Lower lobe of right lung (tissue), 2 donors: ENCODE measurements at regions not wholly inside any gene's neighbourhood (a gene's known extent, or its start where the extent isn't known, plus 50 kb on each side); places are given as distances from the start of the nearest gene placed in this dataset.
A peak's percentile ranks its signal among the peaks of the same experiment; 100 is the strongest.

Experiments
- ATAC-seq, 2 donors: fragments of 200-7000 bp; cut with Tn5 transposase; one replicate each; pipeline ENCODE4 v1.9.1; 2020 to 2022; ENCODE audit warnings: mild to moderate bottlenecking in 2 of 2, moderate library complexity in 2 of 2
- DNase-seq: peaks from one replicate; pipeline ENCODE4 v3.0.0-alpha.2; 2020
- H3K27ac ChIP-seq: fragments of 200-600 bp; one replicate; pipeline ENCODE4 v1.8.0; 2022
- H3K27me3 ChIP-seq: fragments of 200-600 bp; one replicate; pipeline ENCODE4 v1.8.0; 2022; ENCODE audit warnings: low read depth
- H3K36me3 ChIP-seq: fragments of 200-600 bp; one replicate; pipeline ENCODE4 v1.8.0; 2022; ENCODE audit warnings: mild to moderate bottlenecking
- H3K4me1 ChIP-seq: fragments of 200-600 bp; one replicate; pipeline ENCODE4 v1.8.0; 2022
- H3K4me3 ChIP-seq: fragments of 200-600 bp; one replicate; pipeline ENCODE4 v1.8.0; 2022; ENCODE audit warnings: mild to moderate bottlenecking
- H3K9me3 ChIP-seq: fragments of 200-600 bp; one replicate; pipeline ENCODE4 v1.8.0; 2022
- CTCF ChIP-seq: fragments of 200-600 bp; IDR thresholded peaks from one replicate; pipeline ENCODE4 v1.8.0; 2022; ENCODE audit warnings: antibody characterized with exemption, mild to moderate bottlenecking
- intact Hi-C: fragments of 100-400 bp; cut with DNase I; formaldehyde crosslinking; loops from one replicate; pipeline ENCODE4 v1.11.0; 2022
- donor health status: DM: no; HTN: yes; CAD: no; lungs with severe emphysema.

DNA sequence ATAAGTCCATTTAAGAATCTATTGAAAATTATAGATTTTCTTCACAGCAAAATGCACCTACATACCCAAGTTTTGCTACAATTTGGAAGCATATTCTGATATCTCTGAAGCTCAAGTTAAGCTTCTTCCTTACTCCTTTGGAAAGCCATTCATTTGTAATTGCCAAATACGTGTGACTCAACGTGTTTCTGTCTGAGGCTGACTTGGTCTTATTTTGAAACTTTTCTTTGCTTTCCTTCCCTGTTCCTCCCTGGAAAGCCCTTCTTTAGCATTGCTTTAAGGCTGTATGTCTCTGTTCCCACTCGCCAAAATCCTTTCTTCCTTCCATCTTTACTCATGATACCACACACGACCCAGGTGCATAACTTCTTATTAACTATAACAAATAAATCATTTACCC is 232.0 kb downstream of the ZBBX start:
- ATAC-seq (peak in 1 of 2 donors; percentile 18), DNase-seq (no peak)
- H3K9me3 ChIP-seq: no peaks in the 10 kb centered on the region
- H3K36me3 ChIP-seq: no peaks in the 10 kb centered on the region
- H3K27ac ChIP-seq: no peak overlapping the region
- TF ChIP-seq CTCF: no peak
- no peaks in the 10 kb centered on the region for H3K4me1 ChIP-seq
- intact Hi-C loops: no loop called here
- no peaks in the 10 kb centered on the region for H3K27me3 ChIP-seq
- H3K4me3 ChIP-seq: no peak overlapping the region

DNA sequence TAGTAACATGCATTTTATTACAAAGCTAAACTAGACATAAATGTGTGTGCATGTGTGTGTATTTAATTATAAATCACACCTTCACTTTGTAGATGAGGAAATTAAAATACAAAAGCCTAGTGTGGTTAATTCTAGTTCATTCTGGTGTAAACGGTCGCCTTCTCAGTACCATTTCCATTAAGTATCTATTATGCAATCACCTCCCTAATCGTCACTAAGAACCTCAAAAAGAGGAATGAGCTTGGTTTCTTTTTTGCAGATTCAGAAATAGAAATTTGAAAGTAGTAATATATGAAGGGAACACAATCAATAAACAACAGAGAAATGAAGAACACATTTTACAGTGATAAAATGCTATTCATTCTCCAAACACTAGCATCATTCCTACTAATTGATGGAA is 233.2 kb downstream of the ZBBX start:
- no peak overlapping the region for H3K4me3 ChIP-seq
- no peaks in the 10 kb centered on the region for H3K36me3 ChIP-seq
- ATAC-seq (no peak), DNase-seq (no peak)
- no peaks in the 10 kb centered on the region for H3K9me3 ChIP-seq
- H3K27me3 ChIP-seq: no peaks in the 10 kb centered on the region
- H3K4me1 ChIP-seq: no peaks in the 10 kb centered on the region
- H3K27ac ChIP-seq: no peak overlapping the region
- no peak for TF ChIP-seq CTCF
- intact Hi-C loops: no loop called here

GRCh38 chr3:167125612-167126407 is 254.3 kb downstream of the ZBBX start:
- no peak overlapping the region for H3K27ac ChIP-seq
- no peaks in the 10 kb centered on the region for H3K4me1 ChIP-seq
- DNase-seq: no peak
- no peak for TF ChIP-seq CTCF
- H3K4me3 ChIP-seq: no peak overlapping the region
- H3K9me3 ChIP-seq: no peaks in the 10 kb centered on the region
- no peaks in the 10 kb centered on the region for H3K27me3 ChIP-seq
- intact Hi-C loops: no loop called here
- H3K36me3 ChIP-seq: no peaks in the 10 kb centered on the region
- no peak for ATAC-seq

DNA sequence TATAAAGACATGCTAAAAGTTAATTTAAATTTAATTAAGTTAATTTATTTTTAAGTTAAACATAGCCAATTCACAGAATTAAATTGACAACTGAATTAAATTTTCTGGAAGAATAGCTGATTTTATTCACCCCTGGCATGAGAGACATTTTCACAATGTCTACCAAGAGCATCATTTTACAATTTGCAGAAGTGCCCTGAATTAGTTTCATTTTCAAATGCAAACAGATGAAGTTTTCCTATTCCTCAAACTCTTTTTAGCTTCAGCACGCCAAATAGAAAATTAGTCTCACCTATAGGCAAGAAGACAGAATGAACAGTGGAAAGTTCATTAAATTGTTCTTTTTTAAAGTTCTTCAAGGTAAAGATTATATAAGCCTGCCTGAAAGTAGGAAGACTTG is 259.3 kb downstream of the ZBBX start:
- Histone ChIP-seq H3K36me3 (no peaks in the 10 kb centered on the region), H3K4me3 (no peak overlapping the region), H3K4me1 (no peaks in the 10 kb centered on the region), H3K9me3 (no peaks in the 10 kb centered on the region), H3K27ac (no peak overlapping the region), H3K27me3 (no peaks in the 10 kb centered on the region)
- intact Hi-C loops: no loop called here
- no peak for TF ChIP-seq CTCF
- DNase-seq (no peak), ATAC-seq (no peak)

DNA sequence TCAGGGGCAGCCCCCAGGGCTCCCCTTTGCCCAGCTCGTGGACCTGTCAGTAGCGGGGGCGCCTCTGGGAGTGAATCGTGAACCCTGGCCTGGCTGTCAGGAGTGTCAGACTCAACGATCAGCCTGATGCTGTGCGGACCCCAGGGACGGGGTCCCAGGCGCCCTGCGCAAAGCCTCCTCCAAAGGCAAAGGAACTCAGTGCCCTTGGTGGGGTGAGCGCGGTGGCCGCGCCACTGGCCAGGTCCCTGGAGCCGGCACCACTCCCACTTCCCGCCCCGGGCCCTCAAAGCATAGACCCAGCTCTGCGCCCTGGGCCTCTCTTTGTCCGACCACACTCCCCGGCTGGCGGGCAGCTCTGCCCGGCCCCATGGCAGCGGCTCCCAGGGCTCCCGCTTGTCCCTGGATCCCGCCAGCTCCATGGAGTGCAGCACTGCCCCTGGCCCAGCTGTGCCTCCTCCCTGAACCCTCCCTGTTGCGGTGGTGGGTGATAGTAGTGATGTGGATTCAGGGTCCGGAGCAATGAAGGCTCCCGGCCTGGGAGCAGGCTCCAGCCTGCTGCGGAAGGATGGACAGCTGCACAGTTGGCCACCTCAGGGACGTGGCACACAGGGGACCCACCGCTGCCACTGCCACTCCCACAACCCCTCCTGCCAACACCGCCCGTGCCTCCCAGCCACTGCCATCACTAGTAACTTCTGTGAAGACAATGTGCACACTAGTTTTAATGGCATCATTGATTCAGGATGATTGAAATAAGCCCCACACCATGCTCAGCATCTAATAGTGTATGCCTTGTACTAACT is 263.8 kb downstream of the ZBBX start:
- ATAC-seq (peak in 1 of 2 donors; percentile 45), DNase-seq (no peak)
- intact Hi-C loops: no loop called here
- H3K9me3 ChIP-seq: no peaks in the 10 kb centered on the region
- H3K36me3 ChIP-seq: no peaks in the 10 kb centered on the region
- H3K4me1 ChIP-seq: no peaks in the 10 kb centered on the region
- H3K27ac ChIP-seq: no peak overlapping the region
- no peak overlapping the region for H3K4me3 ChIP-seq
- H3K27me3 ChIP-seq: no peaks in the 10 kb centered on the region
- no peak for TF ChIP-seq CTCF
